HepG2 (cell line): ENCODE measurements at regions not wholly inside any gene's neighbourhood (a gene's known extent, or its start where the extent isn't known, plus 50 kb on each side); places are given as distances from the start of the nearest gene placed in this dataset.

ENCODE experiments used
- ATAC-seq: fragments of 200-7000 bp; cut with Tn5 transposase; 3 replicates; pipeline ENCODE4 v1.9.1; 2020; ENCODE audit warnings: mild to moderate bottlenecking, moderate library complexity
- BruUV-seq: library from RNA; stranded (reverse); fragments of 400-500 nt; replicated peaks from 2 replicates; lab custom pipeline; 2021; lab: Mats Ljungman, UMichigan
- CTCF ChIA-PET: fragments of 300-600 bp; formaldehyde crosslinking; extraction: SDS; loops from one replicate; lab custom pipeline; 2021; ENCODE audit warnings: low total read pairs, inconsistent platforms, low intra/inter-chr PET ratio; lab: Yijun Ruan, JAX
- POLR2A ChIA-PET: fragments of 350-600 bp; sonication (Branson Sonifier 250); formaldehyde crosslinking; loops from one replicate; lab custom pipeline; 2020; ENCODE audit warnings: antibody characterized with exemption, inconsistent platforms; lab: Yijun Ruan, JAX
- DNase-seq: peaks from one replicate; pipeline ENCODE4 v3.0.0-alpha.2; 2015; ENCODE audit warnings: low spot score
- FAIRE-seq: peaks from 3 replicates; lab custom pipeline; 2011; peaks lifted over from hg19 to GRCh38; lab: Jason Lieb, UNC
- H2AFZ ChIP-seq: one replicate; pipeline ENCODE4 v1.6.1; 2011; ENCODE audit warnings: low read length, inconsistent platforms
- H3K27ac ChIP-seq: fragments of 300-600 bp; 3 replicates; pipeline ENCODE4 v1.8.0; 2011; ENCODE audit warnings: mixed run types, mild to moderate bottlenecking, mixed read lengths, low read length, inconsistent platforms; ENCODE audit not compliant: insufficient read depth; ENCODE audit errors: extremely low read length
- H3K27me3 ChIP-seq, 2 experiments: fragments of 200-600 bp in 1 of 2; 2 replicates in 1 of 2; 3 replicates in 1 of 2; pipeline versions ENCODE4 v1.6.0 to v1.8.0; 2011; ENCODE audit warnings: low read length in 2 of 2, mild to moderate bottlenecking in 2 of 2, moderate library complexity in 2 of 2, inconsistent platforms in 1 of 2; ENCODE audit not compliant: insufficient read depth in 2 of 2, control insufficient read depth in 1 of 2
- H3K36me3 ChIP-seq, 2 experiments: fragments of 200-600 bp in 1 of 2; replicated peaks in 1 of 2; 2 replicates in 1 of 2; 3 replicates in 1 of 2; pipeline versions ENCODE4 v1.5.1 to v1.8.0; 2011; ENCODE audit warnings: low read length in 2 of 2, inconsistent platforms in 1 of 2; ENCODE audit not compliant: insufficient read depth in 2 of 2, control insufficient read depth in 1 of 2
- H3K4me1 ChIP-seq: 2 replicates; pipeline ENCODE4 v1.5.1; 2012; ENCODE audit warnings: low read length, inconsistent platforms; ENCODE audit not compliant: insufficient read depth
- H3K4me2 ChIP-seq: 2 replicates; pipeline ENCODE4 v1.6.0; 2011; ENCODE audit warnings: low read depth, low read length, inconsistent platforms
- H3K4me3 ChIP-seq, 3 experiments: fragments of 200-600 bp in 1 of 3; sonication (generic), shearing (Covaris generic) in 1 of 3; replicated peaks in 1 of 3; 2 replicates each; pipeline ENCODE4 v1.5.1; 2011 to 2016; ENCODE audit warnings: low read length in 3 of 3, inconsistent platforms in 2 of 3, low read depth in 2 of 3, mild to moderate bottlenecking in 2 of 3, control low read depth in 1 of 3, mixed read lengths in 1 of 3; ENCODE audit not compliant: insufficient read depth in 1 of 3
- H3K79me2 ChIP-seq: one replicate; pipeline ENCODE4 v1.6.1; 2011; ENCODE audit warnings: low read length, inconsistent platforms; ENCODE audit not compliant: insufficient read depth
- H3K9ac ChIP-seq: 2 replicates; pipeline ENCODE4 v1.6.0; 2011; ENCODE audit warnings: mild to moderate bottlenecking, low read depth, low read length, inconsistent platforms; ENCODE audit not compliant: insufficient read depth
- H3K9me3 ChIP-seq: 2 replicates; pipeline ENCODE4 v1.5.1; 2012; ENCODE audit warnings: mild to moderate bottlenecking, low read length
- H4K20me1 ChIP-seq: 2 replicates; pipeline ENCODE4 v1.6.0; 2011; ENCODE audit warnings: inconsistent platforms, mild to moderate bottlenecking, low read length, moderate library complexity; ENCODE audit not compliant: insufficient read depth
- FOXP1 ChIP-seq, 2 experiments: fragments of 450-650 bp in 1 of 2; IDR thresholded peaks; 2 replicates each; pipeline ENCODE4 v1.6.1; 2017 to 2018; ENCODE audit warnings: antibody characterized with exemption in 1 of 2
- KAT7 ChIP-seq: IDR thresholded peaks from 2 replicates; pipeline ENCODE4 v1.6.1; 2018; ENCODE audit warnings: borderline replicate concordance, missing compliant biosample characterization
- KLF9 ChIP-seq: IDR thresholded peaks from 2 replicates; pipeline ENCODE4 v1.6.1; 2016; ENCODE audit warnings: low read depth
- MBNL3 ChIP-seq: fragments of 250-450 bp; sonication (Bioruptor Pico); conservative IDR thresholded peaks from 2 replicates; pipeline ENCODE4 v1.8.0; 2022; ENCODE audit warnings: mild to moderate bottlenecking, inconsistent platforms
- NCOA2 ChIP-seq: sonication (generic); formaldehyde crosslinking; IDR thresholded peaks from 2 replicates; pipeline ENCODE4 v1.8.0; 2022; ENCODE audit warnings: inconsistent platforms
- NFYC ChIP-seq: IDR thresholded peaks from 2 replicates; pipeline ENCODE4 v1.6.1; 2016; ENCODE audit warnings: missing genetic modification reagents, missing compliant biosample characterization
- RXRB ChIP-seq: IDR thresholded peaks from 2 replicates; pipeline ENCODE4 v1.6.1; 2016; ENCODE audit warnings: borderline replicate concordance, missing genetic modification reagents, missing compliant biosample characterization
- SIN3A ChIP-seq: IDR thresholded peaks from 2 replicates; pipeline ENCODE4 v1.6.1; 2011; ENCODE audit warnings: low read depth, mild to moderate bottlenecking, control low read depth, low read length, borderline replicate concordance
- TMF1 ChIP-seq: sonication (generic); formaldehyde crosslinking; IDR thresholded peaks from 2 replicates; pipeline ENCODE4 v1.8.1; 2022; ENCODE audit warnings: low read depth, missing genetic modification reagents
- ZBTB7B ChIP-seq: sonication (generic); formaldehyde crosslinking; IDR thresholded peaks from 2 replicates; pipeline ENCODE4 v1.4.0; 2020; ENCODE audit warnings: missing genetic modification reagents
- WGBS: methylation state at CpG from one replicate; pipeline ENCODE4 v1.1.6; 2017; ENCODE audit warnings: low lambda C conversion rate; 5-methylcytosine and 5-hydroxymethylcytosine counted together
- in situ Hi-C: cut with HindIII; loops from 2 replicates; pipeline ENCODE4 v1.10.0; 2017; ENCODE audit warnings: low pct_unique_long_range_greater_than_20kb; ENCODE audit not compliant: extremely low pct_ligation_motif_present
- intact Hi-C: fragments of 100-400 bp; cut with micrococcal nuclease; formaldehyde crosslinking; loops from one replicate; pipeline ENCODE4 v1.10.0; 2022; ENCODE audit not compliant: unreplicated experiment
- TF ChIP-seq, protein P1 (sequence below): sonication (generic); formaldehyde crosslinking; IDR thresholded peaks from 2 replicates; pipeline ENCODE4 v1.4.0; 2020; ENCODE audit warnings: missing genetic modification reagents
- TF ChIP-seq, protein P2 (sequence below): fragments of 450-650 bp; IDR thresholded peaks from 2 replicates; pipeline ENCODE4 v1.6.1; 2017; ENCODE audit warnings: mild to moderate bottlenecking
- TF ChIP-seq, protein P3 (sequence below): sonication (generic); formaldehyde crosslinking; IDR thresholded peaks from 2 replicates; pipeline ENCODE4 v1.5.1; 2020; ENCODE audit warnings: missing genetic modification reagents, mild to moderate bottlenecking, borderline replicate concordance

DNA sequence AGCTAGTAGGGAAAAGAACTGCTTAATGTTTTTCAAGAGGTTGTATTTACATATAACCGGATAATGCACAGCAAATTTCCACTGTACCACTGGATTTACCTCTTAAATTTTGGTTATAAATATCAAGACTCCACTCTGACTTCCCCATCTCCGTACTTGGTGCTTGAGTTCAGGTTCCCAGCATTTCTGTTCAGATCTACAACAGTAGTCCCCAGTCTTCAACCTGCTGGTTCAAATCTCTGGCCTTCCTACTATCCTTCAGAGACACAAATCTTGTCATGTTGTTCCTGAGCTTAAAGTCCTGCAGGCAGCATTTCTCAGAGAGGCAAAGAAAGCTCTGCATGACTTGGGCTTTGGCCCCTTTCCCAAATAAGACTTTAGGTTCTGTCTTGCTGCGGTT, 392.6 kb upstream of the ATP5MC3 start (continued):
- TF ChIP-seq, protein P1, sequence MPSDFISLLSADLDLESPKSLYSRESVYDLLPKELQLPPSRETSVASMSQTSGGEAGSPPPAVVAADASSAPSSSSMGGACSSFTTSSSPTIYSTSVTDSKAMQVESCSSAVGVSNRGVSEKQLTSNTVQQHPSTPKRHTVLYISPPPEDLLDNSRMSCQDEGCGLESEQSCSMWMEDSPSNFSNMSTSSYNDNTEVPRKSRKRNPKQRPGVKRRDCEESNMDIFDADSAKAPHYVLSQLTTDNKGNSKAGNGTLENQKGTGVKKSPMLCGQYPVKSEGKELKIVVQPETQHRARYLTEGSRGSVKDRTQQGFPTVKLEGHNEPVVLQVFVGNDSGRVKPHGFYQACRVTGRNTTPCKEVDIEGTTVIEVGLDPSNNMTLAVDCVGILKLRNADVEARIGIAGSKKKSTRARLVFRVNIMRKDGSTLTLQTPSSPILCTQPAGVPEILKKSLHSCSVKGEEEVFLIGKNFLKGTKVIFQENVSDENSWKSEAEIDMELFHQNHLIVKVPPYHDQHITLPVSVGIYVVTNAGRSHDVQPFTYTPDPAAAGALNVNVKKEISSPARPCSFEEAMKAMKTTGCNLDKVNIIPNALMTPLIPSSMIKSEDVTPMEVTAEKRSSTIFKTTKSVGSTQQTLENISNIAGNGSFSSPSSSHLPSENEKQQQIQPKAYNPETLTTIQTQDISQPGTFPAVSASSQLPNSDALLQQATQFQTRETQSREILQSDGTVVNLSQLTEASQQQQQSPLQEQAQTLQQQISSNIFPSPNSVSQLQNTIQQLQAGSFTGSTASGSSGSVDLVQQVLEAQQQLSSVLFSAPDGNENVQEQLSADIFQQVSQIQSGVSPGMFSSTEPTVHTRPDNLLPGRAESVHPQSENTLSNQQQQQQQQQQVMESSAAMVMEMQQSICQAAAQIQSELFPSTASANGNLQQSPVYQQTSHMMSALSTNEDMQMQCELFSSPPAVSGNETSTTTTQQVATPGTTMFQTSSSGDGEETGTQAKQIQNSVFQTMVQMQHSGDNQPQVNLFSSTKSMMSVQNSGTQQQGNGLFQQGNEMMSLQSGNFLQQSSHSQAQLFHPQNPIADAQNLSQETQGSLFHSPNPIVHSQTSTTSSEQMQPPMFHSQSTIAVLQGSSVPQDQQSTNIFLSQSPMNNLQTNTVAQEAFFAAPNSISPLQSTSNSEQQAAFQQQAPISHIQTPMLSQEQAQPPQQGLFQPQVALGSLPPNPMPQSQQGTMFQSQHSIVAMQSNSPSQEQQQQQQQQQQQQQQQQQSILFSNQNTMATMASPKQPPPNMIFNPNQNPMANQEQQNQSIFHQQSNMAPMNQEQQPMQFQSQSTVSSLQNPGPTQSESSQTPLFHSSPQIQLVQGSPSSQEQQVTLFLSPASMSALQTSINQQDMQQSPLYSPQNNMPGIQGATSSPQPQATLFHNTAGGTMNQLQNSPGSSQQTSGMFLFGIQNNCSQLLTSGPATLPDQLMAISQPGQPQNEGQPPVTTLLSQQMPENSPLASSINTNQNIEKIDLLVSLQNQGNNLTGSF (CRISPR knock-in tag): no peak
- TF ChIP-seq, all 625 proteins: peak for 0

DNA sequence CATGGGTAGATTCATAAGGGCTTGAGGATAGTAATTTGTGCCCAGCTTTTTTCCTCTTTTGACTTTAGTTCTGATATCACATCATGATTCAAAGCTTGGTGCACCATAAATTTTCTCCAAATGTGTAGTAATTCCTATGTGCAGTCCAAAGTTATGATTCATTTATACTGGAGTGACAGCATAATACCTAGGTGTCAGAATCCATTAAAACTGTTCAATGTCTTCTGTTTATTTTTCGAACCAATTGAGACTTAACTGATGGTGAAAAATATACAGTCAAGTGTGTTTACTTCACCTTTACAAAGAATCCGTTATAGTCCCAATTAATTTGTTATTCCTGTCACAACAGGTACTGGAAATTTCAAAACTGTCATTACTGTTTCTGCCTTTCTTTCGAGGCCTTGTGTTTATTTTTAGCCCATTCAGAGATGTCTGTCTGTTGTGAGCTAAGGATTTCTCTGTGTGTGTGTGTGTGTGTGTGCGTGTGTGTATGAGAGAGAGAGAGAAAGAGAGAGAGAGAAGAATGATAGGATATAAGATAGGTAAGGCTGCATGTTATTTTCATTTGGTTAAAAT, 389.7 kb upstream of the ATP5MC3 start:
- CTCF ChIA-PET: no interaction called here
- Histone ChIP-seq H2AFZ (no peak overlapping the region), H3K27me3 (peaks cover 0 to 4% of the 10 kb centered on the region in 2 experiments; a peak in 2 of 5 replicates), H3K4me2 (no peak overlapping the region), H3K27ac (no peak overlapping the region), H3K4me3 (no peak overlapping the region), H3K79me2 (no peaks in the 10 kb centered on the region), H3K4me1 (peaks cover 8% of the 10 kb centered on the region), H3K9me3 (no peaks in the 10 kb centered on the region), H4K20me1 (no peaks in the 10 kb centered on the region), H3K9ac (no peak overlapping the region), H3K36me3 (no peaks in the 10 kb centered on the region)
- intact Hi-C loops: no loop called here
- in situ Hi-C loops: no loop called here
- FAIRE-seq (no peak), DNase-seq (no peak), ATAC-seq (no peak)
- 10% methylated on average over 4 of the region's 4 CpGs for WGBS
- BruUV-seq: no TSS peak
- POLR2A ChIA-PET: no interaction called here
- TF ChIP-seq RXRB (CRISPR knock-in tag) (no peak), NFYC (CRISPR knock-in tag) (no peak), SIN3A (no peak), KAT7 (CRISPR knock-in tag) (no peak), KLF9 (no peak), ZBTB7B (no peak), NCOA2 (CRISPR knock-in tag) (no peak), TMF1 (CRISPR knock-in tag) (no peak), FOXP1 (IDR thresholded peaks at IDR 0.05) (no peak), FOXP1 (CRISPR knock-in tag; IDR thresholded peaks at IDR 0.05) (no peak), MBNL3 (CRISPR knock-in tag) (no peak)
- TF ChIP-seq, protein P2, sequence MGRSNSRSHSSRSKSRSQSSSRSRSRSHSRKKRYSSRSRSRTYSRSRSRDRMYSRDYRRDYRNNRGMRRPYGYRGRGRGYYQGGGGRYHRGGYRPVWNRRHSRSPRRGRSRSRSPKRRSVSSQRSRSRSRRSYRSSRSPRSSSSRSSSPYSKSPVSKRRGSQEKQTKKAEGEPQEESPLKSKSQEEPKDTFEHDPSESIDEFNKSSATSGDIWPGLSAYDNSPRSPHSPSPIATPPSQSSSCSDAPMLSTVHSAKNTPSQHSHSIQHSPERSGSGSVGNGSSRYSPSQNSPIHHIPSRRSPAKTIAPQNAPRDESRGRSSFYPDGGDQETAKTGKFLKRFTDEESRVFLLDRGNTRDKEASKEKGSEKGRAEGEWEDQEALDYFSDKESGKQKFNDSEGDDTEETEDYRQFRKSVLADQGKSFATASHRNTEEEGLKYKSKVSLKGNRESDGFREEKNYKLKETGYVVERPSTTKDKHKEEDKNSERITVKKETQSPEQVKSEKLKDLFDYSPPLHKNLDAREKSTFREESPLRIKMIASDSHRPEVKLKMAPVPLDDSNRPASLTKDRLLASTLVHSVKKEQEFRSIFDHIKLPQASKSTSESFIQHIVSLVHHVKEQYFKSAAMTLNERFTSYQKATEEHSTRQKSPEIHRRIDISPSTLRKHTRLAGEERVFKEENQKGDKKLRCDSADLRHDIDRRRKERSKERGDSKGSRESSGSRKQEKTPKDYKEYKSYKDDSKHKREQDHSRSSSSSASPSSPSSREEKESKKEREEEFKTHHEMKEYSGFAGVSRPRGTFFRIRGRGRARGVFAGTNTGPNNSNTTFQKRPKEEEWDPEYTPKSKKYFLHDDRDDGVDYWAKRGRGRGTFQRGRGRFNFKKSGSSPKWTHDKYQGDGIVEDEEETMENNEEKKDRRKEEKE: no peak
- TF ChIP-seq, protein P3, sequence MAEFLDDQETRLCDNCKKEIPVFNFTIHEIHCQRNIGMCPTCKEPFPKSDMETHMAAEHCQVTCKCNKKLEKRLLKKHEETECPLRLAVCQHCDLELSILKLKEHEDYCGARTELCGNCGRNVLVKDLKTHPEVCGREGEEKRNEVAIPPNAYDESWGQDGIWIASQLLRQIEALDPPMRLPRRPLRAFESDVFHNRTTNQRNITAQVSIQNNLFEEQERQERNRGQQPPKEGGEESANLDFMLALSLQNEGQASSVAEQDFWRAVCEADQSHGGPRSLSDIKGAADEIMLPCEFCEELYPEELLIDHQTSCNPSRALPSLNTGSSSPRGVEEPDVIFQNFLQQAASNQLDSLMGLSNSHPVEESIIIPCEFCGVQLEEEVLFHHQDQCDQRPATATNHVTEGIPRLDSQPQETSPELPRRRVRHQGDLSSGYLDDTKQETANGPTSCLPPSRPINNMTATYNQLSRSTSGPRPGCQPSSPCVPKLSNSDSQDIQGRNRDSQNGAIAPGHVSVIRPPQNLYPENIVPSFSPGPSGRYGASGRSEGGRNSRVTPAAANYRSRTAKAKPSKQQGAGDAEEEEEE (CRISPR knock-in tag): no peak
